Body of pancreas (tissue), 4 donors: ENCODE measurements at regions not wholly inside any gene's neighbourhood (a gene's known extent, or its start where the extent isn't known, plus 50 kb on each side); places are given as distances from the start of the nearest gene placed in this dataset.

ENCODE experiments used
- ATAC-seq: fragments of 150-250 bp; one replicate; pipeline ENCODE4 v1.9.1; 2016
- DNase-seq, 4 donors: peaks; one replicate each; pipeline ENCODE4 v3.0.0-alpha.2; 2019
- H3K27ac ChIP-seq, 4 donors: fragments of 200-600 bp; sonication (generic); 1 replicate in 3 of 4; 2 replicates in 1 of 4; pipeline versions ENCODE4 v1.5.1 to v1.6.1; 2016 to 2019; ENCODE audit warnings: mild to moderate bottlenecking in 1 of 4, mixed read lengths in 1 of 4, moderate library complexity in 1 of 4
- H3K27me3 ChIP-seq, 2 donors: fragments of 200-600 bp; sonication (generic); one replicate each; pipeline ENCODE4 v1.6.0; 2016; ENCODE audit warnings: mild to moderate bottlenecking in 1 of 2
- H3K36me3 ChIP-seq, 2 donors: fragments of 200-600 bp; sonication (generic); replicated peaks in 1 of 2; 2 replicates each; pipeline ENCODE4 v1.5.1; 2016; ENCODE audit warnings: low read depth in 2 of 2; ENCODE audit not compliant: insufficient read depth in 1 of 2
- H3K4me1 ChIP-seq: fragments of 200-600 bp; sonication (generic); one replicate; pipeline ENCODE4 v1.6.0; 2016
- H3K4me3 ChIP-seq, 2 donors: fragments of 200-600 bp; sonication (generic); 1 replicate in 1 of 2; 2 replicates in 1 of 2; pipeline ENCODE4 v1.5.1; 2016 to 2019
- H3K9me3 ChIP-seq, 3 donors: fragments of 200-600 bp; sonication (generic); 1 replicate in 2 of 3; 2 replicates in 1 of 3; pipeline ENCODE4 v1.5.1; 2016
- CTCF ChIP-seq, 7 experiments: fragments of 450-650 bp in 4 of 7; fragments of 200-600 bp in 3 of 7; sonication (generic) in 3 of 7; IDR thresholded peaks; one replicate each; pipeline ENCODE4 v1.5.1; 2016 to 2019; ENCODE audit warnings: antibody characterized with exemption in 7 of 7
- POLR2A ChIP-seq, 3 donors: fragments of 450-650 bp; IDR thresholded peaks; one replicate each; pipeline ENCODE4 v1.6.1; 2016; ENCODE audit warnings: antibody characterized with exemption in 3 of 3, mild to moderate bottlenecking in 2 of 3
- WGBS, 2 donors: methylation state at CpG; one replicate each; pipeline ENCODE4 v1.1.5; 2017; 5-methylcytosine and 5-hydroxymethylcytosine counted together
- intact Hi-C: fragments of 100-400 bp; cut with DNase I; formaldehyde crosslinking; loops from one replicate; pipeline ENCODE4 v1.15.1; 2023

GRCh38 chr9:22528485-22528884 is 81.9 kb downstream of the DMRTA1 start:
- no peaks in the 10 kb centered on the region for H3K4me1 ChIP-seq
- no peak overlapping the region for H3K4me3 ChIP-seq
- no peak for DNase-seq

GRCh38 chr9:22529426-22530199 is 83.0 kb downstream of the DMRTA1 start:
- WGBS, 2 donors = 38 to 41% methylated on average over 6 of the region's 6 CpGs
- intact Hi-C loops = no loop called here

More at GRCh38 chr9:22528485-22528884, 81.9 kb downstream of the DMRTA1 start:
- ATAC-seq = no peak
- Histone ChIP-seq H3K27me3 (no peaks in the 10 kb centered on the region), H3K27ac (no peak overlapping the region), H3K36me3 (no peaks in the 10 kb centered on the region), H3K9me3 (no peaks in the 10 kb centered on the region)
- TF ChIP-seq POLR2A (IDR thresholded peaks at IDR 0.05) (no peak), CTCF (IDR thresholded peaks at IDR 0.05) (no peak)
- 27 to 41% methylated on average over 2 of the region's 2 CpGs for WGBS, 2 donors
- intact Hi-C loops = no loop called here

GRCh38 chr9:22535780-22536179 is 89.2 kb downstream of the DMRTA1 start:
- Histone ChIP-seq H3K4me3 (no peak overlapping the region), H3K4me1 (no peaks in the 10 kb centered on the region), H3K36me3 (no peaks in the 10 kb centered on the region), H3K27me3 (no peaks in the 10 kb centered on the region), H3K9me3 (no peaks in the 10 kb centered on the region), H3K27ac (no peak overlapping the region)
- DNase-seq = no peak
- intact Hi-C loops = no loop called here
- no peak for ATAC-seq
- TF ChIP-seq CTCF (IDR thresholded peaks at IDR 0.05) (no peak), POLR2A (IDR thresholded peaks at IDR 0.05) (no peak)

More at GRCh38 chr9:22529426-22530199, 83.0 kb downstream of the DMRTA1 start:
- no peak for DNase-seq
- H3K27me3 ChIP-seq = no peaks in the 10 kb centered on the region
- H3K36me3 ChIP-seq = no peaks in the 10 kb centered on the region
- no peaks in the 10 kb centered on the region for H3K9me3 ChIP-seq
- H3K4me1 ChIP-seq = no peaks in the 10 kb centered on the region
- H3K4me3 ChIP-seq = no peak overlapping the region
- H3K27ac ChIP-seq = no peak overlapping the region
- TF ChIP-seq CTCF (IDR thresholded peaks at IDR 0.05) = no peak
- no peak for TF ChIP-seq POLR2A (IDR thresholded peaks at IDR 0.05)
- no peak for ATAC-seq

- ATAC-seq (no peak), DNase-seq (no peak)
- Histone ChIP-seq H3K27me3 (no peaks in the 10 kb centered on the region), H3K36me3 (no peaks in the 10 kb centered on the region), H3K4me3 (no peak overlapping the region), H3K27ac (no peak overlapping the region), H3K4me1 (no peaks in the 10 kb centered on the region), H3K9me3 (no peaks in the 10 kb centered on the region)
- intact Hi-C loops = no loop called here
- no peak for TF ChIP-seq POLR2A (IDR thresholded peaks at IDR 0.05)
- TF ChIP-seq CTCF (IDR thresholded peaks at IDR 0.05) = no peak
- whole genome bisulfite sequencing, 2 donors = 70 to 76% methylated on average over 5 of the region's 5 CpGs
Measured at GRCh38 chr9:22537721-22538120, 91.1 kb downstream of the DMRTA1 start.

- H3K27me3 ChIP-seq = no peaks in the 10 kb centered on the region
- no peak overlapping the region for H3K27ac ChIP-seq
- ATAC-seq = no peak
- no peaks in the 10 kb centered on the region for H3K9me3 ChIP-seq
- DNase-seq = no peak
- no peak overlapping the region for H3K4me3 ChIP-seq
- 65 to 72% methylated on average over 2 of the region's 2 CpGs for WGBS, 2 donors
- H3K36me3 ChIP-seq = no peaks in the 10 kb centered on the region
- TF ChIP-seq CTCF (IDR thresholded peaks at IDR 0.05) = no peak
- no peak for TF ChIP-seq POLR2A (IDR thresholded peaks at IDR 0.05)
- intact Hi-C loops = no loop called here
- H3K4me1 ChIP-seq = no peaks in the 10 kb centered on the region
Measured at GRCh38 chr9:22548625-22549024, 102.0 kb downstream of the DMRTA1 start.
